PC-3 (cell line): ENCODE measurements at regions not wholly inside any gene's neighbourhood (a gene's known extent, or its start where the extent isn't known, plus 50 kb on each side); places are given as distances from the start of the nearest gene placed in this dataset.
"Not testable (repeated sequence)": the region's sequence is repeated elsewhere in the genome, so short reads cannot be mapped to it uniquely, and the experiment has no call there.

Experiments used
- ATAC-seq: fragments of 200-7000 bp; cut with Tn5 transposase; 2 replicates; pipeline ENCODE4 v1.9.1; 2020; ENCODE audit warnings: mild to moderate bottlenecking, moderate library complexity
- BruUV-seq: library from RNA; stranded (reverse); fragments of 400-500 nt; replicated peaks from 2 replicates; lab custom pipeline; 2021; lab: Mats Ljungman, UMichigan
- CTCF ChIA-PET: fragments of 300-600 bp; sonication (Branson Sonifier 250); formaldehyde crosslinking; loops from one replicate; lab custom pipeline; 2022; ENCODE audit warnings: antibody characterized with exemption; lab: Charles Lee
- POLR2A ChIA-PET: fragments of 300-600 bp; sonication (Branson Sonifier 250); formaldehyde crosslinking; loops from one replicate; lab custom pipeline; 2022; ENCODE audit warnings: antibody characterized with exemption; ENCODE audit not compliant: unreplicated experiment; lab: Charles Lee
- DNase-seq: peaks from one replicate; pipeline ENCODE4 v3.0.0-alpha.2; 2015
- H2AFZ ChIP-seq: fragments of 300-600 bp; sonication (generic); 2 replicates; pipeline ENCODE4 v1.6.0; 2016; ENCODE audit warnings: antibody characterized with exemption, low read length
- H3F3A ChIP-seq: fragments of 300-600 bp; sonication (generic); one replicate; pipeline ENCODE4 v1.6.0; 2017; ENCODE audit warnings: antibody characterized with exemption, low read length, control low read depth, mild to moderate bottlenecking; ENCODE audit not compliant: unreplicated experiment
- H3K27ac ChIP-seq: fragments of 300-600 bp; sonication (generic); 2 replicates; pipeline ENCODE4 v1.5.1; 2016; ENCODE audit warnings: mild to moderate bottlenecking, low read length
- H3K27me3 ChIP-seq: fragments of 300-600 bp; sonication (generic); 2 replicates; pipeline ENCODE4 v1.6.1; 2016; ENCODE audit warnings: low read length, mixed read lengths
- H3K36me3 ChIP-seq: fragments of 300-600 bp; sonication (generic); 2 replicates; pipeline ENCODE4 v1.6.1; 2016; ENCODE audit warnings: low read depth, mixed run types, low read length, mixed read lengths
- H3K4me1 ChIP-seq: fragments of 300-600 bp; sonication (generic); 2 replicates; pipeline ENCODE4 v1.5.1; 2016; ENCODE audit warnings: low read length; ENCODE audit not compliant: insufficient read depth
- H3K4me2 ChIP-seq: fragments of 300-600 bp; sonication (generic); 2 replicates; pipeline ENCODE4 v1.6.0; 2016; ENCODE audit warnings: low read length
- H3K4me3 ChIP-seq: fragments of 300-600 bp; sonication (generic); 2 replicates; pipeline ENCODE4 v1.5.1; 2016; ENCODE audit warnings: mild to moderate bottlenecking, low read length, mixed read lengths
- H3K79me2 ChIP-seq: fragments of 300-600 bp; sonication (generic); 2 replicates; pipeline ENCODE4 v1.6.1; 2017; ENCODE audit warnings: low read length, mixed read lengths
- H3K9ac ChIP-seq: fragments of 300-600 bp; sonication (generic); 2 replicates; pipeline ENCODE4 v1.6.0; 2016; ENCODE audit warnings: mild to moderate bottlenecking, low read length
- H3K9me2 ChIP-seq: fragments of 300-600 bp; sonication (generic); replicated peaks from 2 replicates; pipeline ENCODE4 v1.6.1; 2016; ENCODE audit warnings: mixed run types, low read length, mixed read lengths
- H3K9me3 ChIP-seq: fragments of 300-600 bp; sonication (generic); 2 replicates; pipeline ENCODE4 v1.6.1; 2016; ENCODE audit warnings: low read length, mixed read lengths
- H4K20me1 ChIP-seq: fragments of 300-600 bp; sonication (generic); 2 replicates; pipeline ENCODE4 v1.6.1; 2016; ENCODE audit warnings: low read length, mixed read lengths
- CTCF ChIP-seq: fragments of 300-600 bp; sonication (generic); conservative IDR thresholded peaks from 2 replicates; pipeline ENCODE4 v1.5.1; 2017; ENCODE audit warnings: antibody characterized with exemption, low read depth, mild to moderate bottlenecking, low read length
- EZH2 ChIP-seq: fragments of 300-600 bp; sonication (generic); IDR thresholded peaks from one replicate; pipeline ENCODE4 v1.6.1; 2017; ENCODE audit warnings: antibody characterized with exemption, mild to moderate bottlenecking, low read length; ENCODE audit not compliant: unreplicated experiment
- EZH2phosphoT487 ChIP-seq: fragments of 300-600 bp; sonication (generic); IDR thresholded peaks from 2 replicates; pipeline ENCODE4 v1.6.1; 2018; ENCODE audit warnings: mild to moderate bottlenecking, antibody characterized with exemption, low read length, borderline replicate concordance
- intact Hi-C: fragments of 100-400 bp; cut with micrococcal nuclease; formaldehyde crosslinking; loops from 2 replicates; pipeline ENCODE4 v1.9.0; 2023

GRCh38 chr3:20288050-20288449 is 102.0 kb upstream of the SGO1 start:
- H3K4me3 ChIP-seq, result no peak overlapping the region
- no peak overlapping the region for H3K27ac ChIP-seq
- no peaks in the 10 kb centered on the region for H3K79me2 ChIP-seq
- H3K4me1 ChIP-seq, result no peaks in the 10 kb centered on the region
- H3K9ac ChIP-seq, result no peak overlapping the region
- no peak overlapping the region for H3K4me2 ChIP-seq
- no peaks in the 10 kb centered on the region for H3K9me2 ChIP-seq
- no peaks in the 10 kb centered on the region for H3K36me3 ChIP-seq
- H3K27me3 ChIP-seq, result no peaks in the 10 kb centered on the region
- intact Hi-C loops, result no loop called here
- no peak for TF ChIP-seq CTCF
- no peaks in the 10 kb centered on the region for H3F3A ChIP-seq
- H2AFZ ChIP-seq, result no peak overlapping the region
- H3K9me3 ChIP-seq, result no peaks in the 10 kb centered on the region
- ChIA-PET POLR2A (no interaction called here), CTCF (no interaction called here)
- no peak for DNase-seq
- no peak for ATAC-seq
- H4K20me1 ChIP-seq, result no peaks in the 10 kb centered on the region
- BruUV-seq, result no TSS peak

DNA sequence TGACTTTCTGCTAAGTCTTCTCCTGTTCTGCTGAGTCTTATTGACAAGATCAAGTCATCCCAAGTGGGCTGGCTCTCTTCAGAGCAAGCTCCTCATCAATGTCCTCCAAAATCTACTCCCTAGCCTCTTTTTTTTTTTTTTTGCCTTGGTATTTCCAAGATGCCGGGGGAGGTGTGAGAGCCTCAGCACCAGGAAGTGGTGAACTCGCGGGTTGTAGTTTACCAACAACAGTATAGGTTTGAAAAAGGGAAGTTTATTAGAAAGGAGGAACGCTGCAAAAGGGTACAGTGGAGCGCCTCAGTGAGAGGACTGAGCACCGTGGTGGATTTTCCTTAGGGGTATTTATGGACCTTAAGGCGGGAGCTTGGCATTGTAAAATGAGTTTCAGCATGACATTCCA is 94.3 kb upstream of the SGO1 start:
- TF ChIP-seq CTCF (no peak), EZH2phosphoT487 (no peak), EZH2 (no peak)
- no peak for ATAC-seq

DNA sequence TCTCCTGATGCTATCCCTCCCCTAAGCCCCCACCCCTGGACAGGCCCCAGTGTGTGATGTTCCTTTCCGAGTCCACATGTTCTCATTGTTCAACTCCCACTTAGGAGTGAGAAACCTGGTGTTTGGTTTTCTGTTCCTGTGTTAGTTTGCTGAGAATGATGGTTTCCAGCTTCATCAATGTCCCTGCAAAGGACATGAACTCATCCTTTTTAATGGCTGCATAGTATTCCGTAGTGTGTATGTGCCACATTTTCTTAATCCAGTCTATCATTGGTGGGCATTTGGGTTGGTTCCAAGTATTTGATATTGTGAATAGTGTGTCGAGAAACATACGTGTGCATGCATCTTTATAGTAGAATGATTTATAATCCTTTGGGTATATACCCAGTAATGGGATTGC is 80.0 kb upstream of the SGO1 start:
- intact Hi-C loops, BruUV-seq, DNase-seq, H3K4me3 ChIP-seq, H3K9ac ChIP-seq, H4K20me1 ChIP-seq, H3K4me2 ChIP-seq, H3K27me3 ChIP-seq, H3K4me1 ChIP-seq, H3K27ac ChIP-seq, H3K9me3 ChIP-seq, POLR2A ChIA-PET, H3K79me2 ChIP-seq, H3K36me3 ChIP-seq, ATAC-seq, H2AFZ ChIP-seq, H3K9me2 ChIP-seq, CTCF ChIA-PET, H3F3A ChIP-seq: not testable (repeated sequence)

More for the DNA sequence above, 94.3 kb upstream of the SGO1 start:
- intact Hi-C loops, result no loop called here
- no peak overlapping the region for H3K4me2 ChIP-seq
- H3K4me1 ChIP-seq, result no peaks in the 10 kb centered on the region
- ChIA-PET POLR2A (no interaction called here), CTCF (no interaction called here)
- H3K9me2 ChIP-seq, result no peaks in the 10 kb centered on the region
- no peak for DNase-seq
- no TSS peak for BruUV-seq
- H3K27ac ChIP-seq, result no peak overlapping the region
- no peaks in the 10 kb centered on the region for H3K79me2 ChIP-seq
- H3K9me3 ChIP-seq, result no peaks in the 10 kb centered on the region
- H3K4me3 ChIP-seq, result no peak overlapping the region
- no peak overlapping the region for H3K9ac ChIP-seq
- H4K20me1 ChIP-seq, result no peaks in the 10 kb centered on the region
- H3F3A ChIP-seq, result no peaks in the 10 kb centered on the region
- no peaks in the 10 kb centered on the region; the same call in 1 of the 2 replicates for H3K27me3 ChIP-seq
- H2AFZ ChIP-seq, result no peak overlapping the region
- H3K36me3 ChIP-seq, result no peaks in the 10 kb centered on the region
